Neural progenitor cell (in vitro differentiated cells): ENCODE measurements at regions not wholly inside any gene's neighbourhood (a gene's known extent, or its start where the extent isn't known, plus 50 kb on each side); places are given as distances from the start of the nearest gene placed in this dataset.

ENCODE experiments used
- EZH2 ChIP-seq: fragments of 200-600 bp; sonication (generic); IDR thresholded peaks from 2 replicates; pipeline ENCODE4 v1.6.1; 2017; ENCODE audit warnings: antibody characterized with exemption, mild to moderate bottlenecking, moderate library complexity
- EZH2phosphoT487 ChIP-seq: fragments of 200-600 bp; sonication (generic); IDR thresholded peaks from 2 replicates; pipeline ENCODE4 v1.6.1; 2017; ENCODE audit warnings: antibody characterized with exemption
- TF ChIP-seq, protein P1 (sequence below): fragments of 200-600 bp; sonication (generic); IDR thresholded peaks from 2 replicates; pipeline ENCODE4 v1.5.1; 2017; ENCODE audit warnings: antibody characterized with exemption, mild to moderate bottlenecking

DNA sequence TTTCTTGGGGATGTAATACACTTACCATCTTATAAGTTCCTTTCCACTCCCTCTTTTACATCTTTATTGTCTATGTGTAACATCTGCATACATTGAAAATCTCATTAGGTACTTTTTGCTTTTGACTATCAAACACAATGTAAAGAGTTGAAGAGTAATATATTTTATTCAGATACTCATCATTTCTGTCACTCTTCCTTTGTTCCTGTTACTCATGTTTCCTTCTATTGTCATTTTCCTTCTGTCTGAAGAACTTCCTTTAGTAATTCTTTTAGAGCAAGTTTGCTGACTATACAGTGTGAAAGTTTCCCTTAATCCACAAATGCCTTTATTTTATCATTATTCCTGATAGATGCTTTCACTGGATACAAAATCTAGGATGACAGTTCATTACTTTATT lies 339.8 kb downstream of the SOX4 start:
- TF ChIP-seq EZH2 (no peak), EZH2phosphoT487 (no peak)
- TF ChIP-seq, protein P1, sequence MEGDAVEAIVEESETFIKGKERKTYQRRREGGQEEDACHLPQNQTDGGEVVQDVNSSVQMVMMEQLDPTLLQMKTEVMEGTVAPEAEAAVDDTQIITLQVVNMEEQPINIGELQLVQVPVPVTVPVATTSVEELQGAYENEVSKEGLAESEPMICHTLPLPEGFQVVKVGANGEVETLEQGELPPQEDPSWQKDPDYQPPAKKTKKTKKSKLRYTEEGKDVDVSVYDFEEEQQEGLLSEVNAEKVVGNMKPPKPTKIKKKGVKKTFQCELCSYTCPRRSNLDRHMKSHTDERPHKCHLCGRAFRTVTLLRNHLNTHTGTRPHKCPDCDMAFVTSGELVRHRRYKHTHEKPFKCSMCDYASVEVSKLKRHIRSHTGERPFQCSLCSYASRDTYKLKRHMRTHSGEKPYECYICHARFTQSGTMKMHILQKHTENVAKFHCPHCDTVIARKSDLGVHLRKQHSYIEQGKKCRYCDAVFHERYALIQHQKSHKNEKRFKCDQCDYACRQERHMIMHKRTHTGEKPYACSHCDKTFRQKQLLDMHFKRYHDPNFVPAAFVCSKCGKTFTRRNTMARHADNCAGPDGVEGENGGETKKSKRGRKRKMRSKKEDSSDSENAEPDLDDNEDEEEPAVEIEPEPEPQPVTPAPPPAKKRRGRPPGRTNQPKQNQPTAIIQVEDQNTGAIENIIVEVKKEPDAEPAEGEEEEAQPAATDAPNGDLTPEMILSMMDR = no peak
